T-cell (primary cell): ENCODE measurements at regions not wholly inside any gene's neighbourhood (a gene's known extent, or its start where the extent isn't known, plus 50 kb on each side); places are given as distances from the start of the nearest gene placed in this dataset.

ENCODE experiments used
- ATAC-seq, 4 experiments: fragments of 200-7000 bp in 3 of 4; fragments of 150-1000 bp in 1 of 4; cut with Tn5 transposase; replicated peaks in 1 of 4; 1 replicate in 3 of 4; 2 replicates in 1 of 4; pipeline ENCODE4 v1.10.0; 2021; ENCODE audit warnings: moderate library complexity in 3 of 4, mild to moderate bottlenecking in 2 of 4, moderate number of reproducible peaks in 1 of 4
- CTCF ChIA-PET, 2 donors: fragments of 300-600 bp; sonication (Branson Sonifier 250); formaldehyde crosslinking; loops; one replicate each; lab custom pipeline; 2022; ENCODE audit warnings: antibody characterized with exemption in 2 of 2; lab: Charles Lee
- POLR2A ChIA-PET, 2 donors: fragments of 300-600 bp; sonication (Branson Sonifier 250); formaldehyde crosslinking; loops; one replicate each; lab custom pipeline; 2022; ENCODE audit warnings: antibody characterized with exemption in 2 of 2; lab: Charles Lee
- DNase-seq, 35 experiments: peaks; one replicate each; pipeline versions ENCODE4 v3.0.0 to v3.0.0-alpha.2; 2013 to 2023
- H3K27ac ChIP-seq: one replicate; pipeline ENCODE4 v1.5.1; 2013; ENCODE audit warnings: low read length
- H3K27me3 ChIP-seq, 2 experiments: replicated peaks in 1 of 2; 1 replicate in 1 of 2; 2 replicates in 1 of 2; pipeline versions ENCODE4 v1.6.1 to v1.7.0; 2013; ENCODE audit warnings: low read length in 1 of 2, mixed read lengths in 1 of 2; ENCODE audit not compliant: control insufficient read depth in 2 of 2, insufficient read depth in 2 of 2; ENCODE audit errors: extremely low read depth in 1 of 2
- H3K36me3 ChIP-seq, 2 donors: 1 replicate in 1 of 2; 2 replicates in 1 of 2; pipeline versions ENCODE4 v1.6.1 to v1.7.0; 2013; ENCODE audit warnings: low read length in 1 of 2; ENCODE audit not compliant: control insufficient read depth in 2 of 2, insufficient read depth in 1 of 2; ENCODE audit errors: extremely low read depth in 1 of 2
- H3K4me1 ChIP-seq, 2 experiments: 1 replicate in 1 of 2; 2 replicates in 1 of 2; pipeline versions ENCODE4 v1.6.1 to v1.7.0; 2013; ENCODE audit warnings: low read length in 2 of 2, mixed read lengths in 1 of 2; ENCODE audit not compliant: insufficient read depth in 2 of 2, control insufficient read depth in 1 of 2; ENCODE audit errors: extremely low read depth in 1 of 2
- H3K4me3 ChIP-seq, 2 donors: 1 replicate in 1 of 2; 2 replicates in 1 of 2; pipeline versions ENCODE4 v1.5.1 to v1.7.0; 2013; ENCODE audit warnings: mild to moderate bottlenecking in 2 of 2, low read length in 1 of 2, moderate library complexity in 1 of 2; ENCODE audit not compliant: control insufficient read depth in 1 of 2; ENCODE audit errors: extremely low read depth in 1 of 2
- H3K9me3 ChIP-seq: 2 replicates; pipeline ENCODE4 v1.7.0; 2013
- H3K27ac Mint-ChIP-seq, 2 donors: one replicate each; pipeline ENCODE4 v1.8.0; 2020 to 2021; ENCODE audit warnings: mild to moderate bottlenecking in 2 of 2, mixed read lengths in 2 of 2
- H3K27me3 Mint-ChIP-seq, 2 donors: one replicate each; pipeline ENCODE4 v1.8.0; 2021 to 2022; ENCODE audit warnings: mixed read lengths in 2 of 2
- H3K36me3 Mint-ChIP-seq: one replicate; pipeline ENCODE4 v1.8.0; 2021; ENCODE audit warnings: mixed read lengths
- H3K4me1 Mint-ChIP-seq, 3 donors: one replicate each; pipeline ENCODE4 v1.8.0; 2020 to 2022; ENCODE audit warnings: mixed read lengths in 3 of 3, mild to moderate bottlenecking in 1 of 3
- H3K4me3 Mint-ChIP-seq, 3 donors: one replicate each; pipeline ENCODE4 v1.8.0; 2020 to 2022; ENCODE audit warnings: mild to moderate bottlenecking in 3 of 3, mixed read lengths in 3 of 3, moderate library complexity in 3 of 3
- H3K9me3 Mint-ChIP-seq, 3 donors: one replicate each; pipeline ENCODE4 v1.8.0; 2020 to 2022; ENCODE audit warnings: mixed read lengths in 3 of 3
- WGBS: methylation state at CpG from one replicate; pipeline ENCODE4 v1.1.5; 2013; ENCODE audit warnings: missing lambda C conversion rate; ENCODE audit not compliant: insufficient coverage; 5-methylcytosine and 5-hydroxymethylcytosine counted together

DNA sequence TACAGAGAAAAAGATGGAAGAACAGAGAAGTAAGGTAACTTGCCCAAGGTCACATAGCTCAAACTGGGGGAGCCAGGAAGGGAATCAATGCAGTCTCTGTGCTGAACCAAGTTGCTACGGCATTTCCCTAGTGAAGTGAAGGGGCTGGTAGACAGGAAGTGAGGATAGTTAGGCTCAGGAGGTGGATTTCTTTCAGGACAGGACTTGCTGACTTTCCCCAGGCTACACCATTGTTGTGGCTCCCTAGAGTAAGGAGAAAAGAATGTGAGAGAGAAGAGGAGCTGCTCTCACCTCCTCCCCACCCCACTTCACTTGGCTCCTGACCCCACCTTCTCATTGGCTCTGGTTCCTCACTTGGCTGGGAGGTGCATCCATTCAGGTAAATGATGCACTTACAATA is 316.9 kb downstream of the INHBA start:
- no peaks in the 10 kb centered on the region for H3K36me3 ChIP-seq
- H3K4me1 ChIP-seq: no peaks in the 10 kb centered on the region
- Mint-ChIP-seq H3K4me3 (no peak overlapping the region), H3K9me3 (peaks cover 6 to 14% (median 11%) of the 10 kb centered on the region in 3 donors), H3K27me3 (no peaks in the 10 kb centered on the region), H3K36me3 (no peaks in the 10 kb centered on the region), H3K4me1 (no peaks in the 10 kb centered on the region), H3K27ac (no peak overlapping the region)
- 90% methylated on average over 1 of the region's 1 CpG for WGBS
- ATAC-seq (no peak), DNase-seq (no peak)
- H3K27me3 ChIP-seq: no peaks in the 10 kb centered on the region
- H3K27ac ChIP-seq: no peak overlapping the region
- H3K9me3 ChIP-seq: no peaks in the 10 kb centered on the region
- POLR2A ChIA-PET: interaction anchor here in 1 of 2 donors (0.7 kb wide), 1 partner anchor 11 kb away, joined by 3 read pairs; no protein-coding TSS in a partner anchor
- CTCF ChIA-PET: interaction anchor here in 1 of 2 donors (0.5 kb wide), 1 partner anchor 234 kb away, joined by 3 read pairs; no protein-coding TSS in a partner anchor
- H3K4me3 ChIP-seq: no peak overlapping the region

DNA sequence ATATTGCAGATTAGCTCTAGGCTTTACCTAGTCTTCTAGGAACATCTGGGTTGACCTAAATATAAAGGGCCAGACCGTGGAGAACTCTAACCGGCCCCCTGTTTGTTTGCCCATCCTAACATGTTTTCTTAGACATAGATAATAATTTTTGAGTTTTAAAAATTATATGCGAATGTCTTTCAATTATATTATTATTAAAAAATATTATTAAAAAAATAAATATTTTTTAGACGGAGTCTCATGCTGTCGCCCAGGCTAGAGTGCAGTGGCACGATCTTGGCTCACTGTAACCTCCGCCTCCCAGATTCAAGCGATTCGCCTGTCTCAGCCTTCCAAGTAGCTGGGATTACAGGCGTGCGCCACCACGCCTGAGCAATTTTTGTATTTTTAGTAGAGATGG is 318.5 kb downstream of the INHBA start:
- Mint-ChIP-seq H3K36me3 (no peaks in the 10 kb centered on the region), H3K9me3 (peaks cover 6 to 18% (median 8%) of the 10 kb centered on the region in 3 donors), H3K4me1 (no peaks in the 10 kb centered on the region), H3K27ac (no peak overlapping the region), H3K27me3 (no peaks in the 10 kb centered on the region), H3K4me3 (no peak overlapping the region)
- H3K4me3 ChIP-seq: no peak overlapping the region
- no peaks in the 10 kb centered on the region for H3K27me3 ChIP-seq
- H3K4me1 ChIP-seq: no peaks in the 10 kb centered on the region
- ChIA-PET POLR2A (no interaction called here), CTCF (no interaction called here)
- H3K36me3 ChIP-seq: no peaks in the 10 kb centered on the region
- 86% methylated on average over 6 of the region's 12 CpGs for WGBS
- no peak overlapping the region for H3K27ac ChIP-seq
- no peaks in the 10 kb centered on the region for H3K9me3 ChIP-seq
- DNase-seq: no peak
- no peak for ATAC-seq

DNA sequence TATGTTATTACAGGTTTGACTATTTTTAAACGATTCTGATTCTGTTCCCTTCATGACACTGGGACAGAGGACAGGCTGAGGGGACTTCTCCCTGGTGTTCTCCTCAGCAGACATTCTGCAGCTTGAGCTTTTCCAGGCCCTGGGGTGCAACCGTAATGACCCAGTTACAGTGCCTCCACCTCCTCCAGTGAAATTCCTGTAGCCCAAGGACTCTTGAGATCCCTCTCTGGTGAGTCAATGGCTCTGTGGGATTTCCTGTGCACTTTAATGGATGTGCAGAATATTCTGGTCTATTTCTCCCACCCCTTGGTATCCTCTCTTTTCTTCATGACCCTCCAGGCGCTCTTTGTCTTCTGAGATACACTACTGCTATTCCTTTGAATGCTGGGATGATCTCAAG is 319.3 kb downstream of the INHBA start:
- Mint-ChIP-seq H3K36me3 (no peaks in the 10 kb centered on the region), H3K27me3 (no peaks in the 10 kb centered on the region), H3K4me3 (no peak overlapping the region), H3K4me1 (no peaks in the 10 kb centered on the region), H3K9me3 (peaks cover 6 to 15% (median 6%) of the 10 kb centered on the region in 3 donors), H3K27ac (no peak overlapping the region)
- Histone ChIP-seq H3K4me1 (no peaks in the 10 kb centered on the region), H3K9me3 (no peaks in the 10 kb centered on the region), H3K4me3 (no peak overlapping the region), H3K27me3 (no peaks in the 10 kb centered on the region), H3K36me3 (no peaks in the 10 kb centered on the region), H3K27ac (no peak overlapping the region)
- POLR2A ChIA-PET: no interaction called here
- DNase-seq (no peak), ATAC-seq (no peak)
- CTCF ChIA-PET: no interaction called here
- 0% methylated on average over 1 of the region's 3 CpGs for WGBS

DNA sequence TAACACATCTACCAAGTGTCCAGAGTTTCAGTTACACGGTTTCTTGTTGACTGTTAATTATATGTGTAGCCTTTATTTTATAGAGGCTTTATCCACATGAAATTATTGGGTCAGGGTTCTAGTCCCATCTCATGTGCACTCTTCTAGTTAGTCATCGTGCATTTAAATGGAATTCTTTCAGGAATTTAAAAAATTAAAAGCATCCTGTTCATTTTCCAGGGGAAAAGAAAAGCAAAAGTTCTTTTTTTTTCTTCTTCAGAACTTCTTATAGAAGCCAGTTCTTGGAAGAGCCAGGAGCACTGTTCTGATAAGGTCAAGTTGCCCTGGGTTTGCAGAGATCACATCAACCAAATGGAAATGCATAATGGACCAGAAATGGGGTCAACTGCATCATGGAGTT is 324.7 kb downstream of the INHBA start:
- H3K27ac ChIP-seq: no peak overlapping the region
- no CpG with 5 or more reads among the region's 2 CpGs for WGBS

DNA sequence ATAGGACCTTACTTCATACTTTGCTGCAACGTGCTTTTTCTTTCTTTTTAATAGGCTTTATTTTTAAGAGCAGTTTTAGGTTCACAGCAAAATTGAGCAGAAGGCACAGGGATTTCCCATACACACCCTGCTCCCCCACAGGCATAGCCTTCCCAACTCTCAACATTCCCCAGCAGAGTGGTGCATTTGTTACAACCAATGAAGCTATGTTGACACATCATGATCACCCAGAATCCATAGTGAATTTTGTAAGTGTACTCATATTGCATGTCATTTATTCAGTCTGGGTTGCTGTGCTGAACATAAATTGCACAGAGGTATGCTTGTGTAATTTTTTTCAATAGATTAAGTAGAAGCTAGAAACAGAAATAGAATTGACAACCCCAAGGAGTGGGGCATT is 327.3 kb downstream of the INHBA start:
- POLR2A ChIA-PET: interaction anchor here in 1 of 2 donors (1.0 kb wide), 1 partner anchor 10 kb away, joined by 3 read pairs; no protein-coding TSS in a partner anchor
- Histone ChIP-seq H3K36me3 (no peaks in the 10 kb centered on the region), H3K9me3 (no peaks in the 10 kb centered on the region), H3K27me3 (no peaks in the 10 kb centered on the region), H3K27ac (no peak overlapping the region), H3K4me3 (no peak overlapping the region), H3K4me1 (no peaks in the 10 kb centered on the region)
- Mint-ChIP-seq H3K27me3 (no peaks in the 10 kb centered on the region), H3K36me3 (no peaks in the 10 kb centered on the region), H3K4me3 (no peak overlapping the region), H3K9me3 (peaks cover 4 to 6% (median 5%) of the 10 kb centered on the region in 3 donors), H3K27ac (no peak overlapping the region), H3K4me1 (no peaks in the 10 kb centered on the region)
- DNase-seq (no peak), ATAC-seq (no peak)
- WGBS: no CpG with 5 or more reads among the region's 1 CpG
- CTCF ChIA-PET: no interaction called here

More for the DNA sequence above, 324.7 kb downstream of the INHBA start:
- Mint-ChIP-seq H3K27me3 (no peaks in the 10 kb centered on the region), H3K9me3 (peaks cover 3 to 11% (median 6%) of the 10 kb centered on the region in 3 donors), H3K4me3 (no peak overlapping the region), H3K4me1 (no peaks in the 10 kb centered on the region), H3K27ac (no peak overlapping the region), H3K36me3 (no peaks in the 10 kb centered on the region)
- H3K4me1 ChIP-seq: no peaks in the 10 kb centered on the region
- no peak overlapping the region for H3K4me3 ChIP-seq
- ATAC-seq (no peak), DNase-seq (no peak)
- POLR2A ChIA-PET: no interaction called here
- H3K36me3 ChIP-seq: no peaks in the 10 kb centered on the region
- H3K27me3 ChIP-seq: no peaks in the 10 kb centered on the region
- no peaks in the 10 kb centered on the region for H3K9me3 ChIP-seq
- CTCF ChIA-PET: no interaction called here

DNA sequence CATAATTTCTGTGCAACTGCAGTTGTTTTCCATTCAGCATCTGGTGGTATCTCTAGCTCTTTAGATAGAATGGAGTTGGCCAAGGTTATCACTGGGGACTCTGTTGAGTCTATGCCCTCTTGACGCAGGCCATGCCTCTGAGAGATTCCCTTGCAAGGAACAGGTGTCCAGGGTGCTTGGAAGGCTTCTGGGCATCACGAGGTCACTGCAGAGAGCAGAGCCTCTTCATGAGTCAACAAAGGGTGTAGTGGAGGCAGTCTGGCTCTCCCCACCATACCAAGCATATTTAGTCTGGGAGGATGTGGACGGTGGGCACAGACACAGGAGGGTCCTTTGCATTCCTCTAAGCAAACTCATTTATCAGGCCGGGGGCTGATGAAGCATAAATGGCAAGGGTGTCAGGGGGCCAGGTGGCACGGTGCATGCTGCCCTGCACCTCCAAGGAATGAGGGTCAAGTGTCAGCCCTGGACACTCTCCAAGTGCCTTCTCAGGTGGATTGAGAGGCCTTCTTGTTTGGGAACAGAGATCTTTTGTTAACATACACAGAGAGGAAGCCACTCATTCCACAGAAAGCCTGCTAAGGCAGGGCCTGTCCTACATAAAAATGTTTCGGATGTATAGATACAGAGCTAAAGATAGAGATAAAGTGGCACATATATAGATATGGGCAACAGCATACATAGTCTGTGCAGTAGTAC is 328.6 kb downstream of the INHBA start:
- H3K4me3 ChIP-seq: no peak overlapping the region
- ATAC-seq (no peak), DNase-seq (no peak)
- Mint-ChIP-seq H3K4me1 (no peaks in the 10 kb centered on the region), H3K9me3 (peaks cover 5 to 9% (median 5%) of the 10 kb centered on the region in 3 donors), H3K4me3 (no peak overlapping the region), H3K27me3 (no peaks in the 10 kb centered on the region), H3K27ac (no peak overlapping the region), H3K36me3 (no peaks in the 10 kb centered on the region)
- no peaks in the 10 kb centered on the region for H3K36me3 ChIP-seq
- POLR2A ChIA-PET: no interaction called here
- H3K9me3 ChIP-seq: no peaks in the 10 kb centered on the region
- H3K27ac ChIP-seq: no peak overlapping the region
- H3K4me1 ChIP-seq: no peaks in the 10 kb centered on the region
- WGBS: 85% methylated on average over 4 of the region's 6 CpGs
- CTCF ChIA-PET: no interaction called here
- H3K27me3 ChIP-seq: no peaks in the 10 kb centered on the region
